ENCODE measurements at regions not wholly inside any gene's neighbourhood (a gene's known extent, or its start where the extent isn't known, plus 50 kb on each side); places are given as distances from the start of the nearest gene placed in this dataset.

- TF ChIP-seq ZFX (IDR thresholded peaks at IDR 0.05) (no peak), CTCF (conservative IDR thresholded peaks at IDR 0.05) (no peak)
These were observed 374.6 kb upstream of the ADARB2 start for GRCh38 chr10:2111965-2112364.

Data from C4-2B (cell line).